Cardiac fibroblast (primary cell): ENCODE measurements at regions not wholly inside any gene's neighbourhood (a gene's known extent, or its start where the extent isn't known, plus 50 kb on each side); places are given as distances from the start of the nearest gene placed in this dataset.

ENCODE experiments used
- DNase-seq, 2 donors: peaks; one replicate each; pipeline versions ENCODE4 v3.0.0 to v3.0.0-alpha.2; 2010; ENCODE audit warnings: low read depth in 2 of 2
- H3K4me3 ChIP-seq, 2 donors: replicated peaks in 1 of 2; 1 replicate in 1 of 2; 2 replicates in 1 of 2; pipeline ENCODE4 v1.5.1; 2011; ENCODE audit warnings: low read depth in 2 of 2, low read length in 2 of 2, mild to moderate bottlenecking in 2 of 2, moderate library complexity in 1 of 2
- TF ChIP-seq, protein P1 (sequence below): IDR thresholded peaks from one replicate; pipeline ENCODE4 v1.5.1; 2011; ENCODE audit warnings: low read depth, mild to moderate bottlenecking, low read length, inconsistent platforms

DNA sequence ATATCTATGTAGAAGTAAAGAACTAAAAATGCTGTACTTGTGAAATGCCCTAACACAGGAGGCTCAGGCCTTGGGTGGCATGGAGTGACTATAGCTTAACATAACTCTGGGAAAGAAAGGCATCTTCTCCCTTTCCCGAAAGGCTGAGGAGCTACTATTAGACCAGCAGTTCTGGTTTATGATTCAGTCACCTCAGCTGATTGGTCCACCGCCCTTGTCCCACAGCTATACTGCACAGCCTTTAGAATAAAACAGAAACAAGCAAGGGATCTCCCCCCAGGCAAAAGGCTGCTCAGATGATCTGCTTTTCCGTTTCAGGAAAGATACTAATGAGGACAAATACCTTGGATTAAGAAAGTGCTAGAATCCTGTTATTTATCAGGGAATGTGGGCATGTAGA, 171.3 kb downstream of the SNCA start:
- TF ChIP-seq, protein P1, sequence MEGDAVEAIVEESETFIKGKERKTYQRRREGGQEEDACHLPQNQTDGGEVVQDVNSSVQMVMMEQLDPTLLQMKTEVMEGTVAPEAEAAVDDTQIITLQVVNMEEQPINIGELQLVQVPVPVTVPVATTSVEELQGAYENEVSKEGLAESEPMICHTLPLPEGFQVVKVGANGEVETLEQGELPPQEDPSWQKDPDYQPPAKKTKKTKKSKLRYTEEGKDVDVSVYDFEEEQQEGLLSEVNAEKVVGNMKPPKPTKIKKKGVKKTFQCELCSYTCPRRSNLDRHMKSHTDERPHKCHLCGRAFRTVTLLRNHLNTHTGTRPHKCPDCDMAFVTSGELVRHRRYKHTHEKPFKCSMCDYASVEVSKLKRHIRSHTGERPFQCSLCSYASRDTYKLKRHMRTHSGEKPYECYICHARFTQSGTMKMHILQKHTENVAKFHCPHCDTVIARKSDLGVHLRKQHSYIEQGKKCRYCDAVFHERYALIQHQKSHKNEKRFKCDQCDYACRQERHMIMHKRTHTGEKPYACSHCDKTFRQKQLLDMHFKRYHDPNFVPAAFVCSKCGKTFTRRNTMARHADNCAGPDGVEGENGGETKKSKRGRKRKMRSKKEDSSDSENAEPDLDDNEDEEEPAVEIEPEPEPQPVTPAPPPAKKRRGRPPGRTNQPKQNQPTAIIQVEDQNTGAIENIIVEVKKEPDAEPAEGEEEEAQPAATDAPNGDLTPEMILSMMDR, result no peak
- DNase-seq, result no peak

DNA sequence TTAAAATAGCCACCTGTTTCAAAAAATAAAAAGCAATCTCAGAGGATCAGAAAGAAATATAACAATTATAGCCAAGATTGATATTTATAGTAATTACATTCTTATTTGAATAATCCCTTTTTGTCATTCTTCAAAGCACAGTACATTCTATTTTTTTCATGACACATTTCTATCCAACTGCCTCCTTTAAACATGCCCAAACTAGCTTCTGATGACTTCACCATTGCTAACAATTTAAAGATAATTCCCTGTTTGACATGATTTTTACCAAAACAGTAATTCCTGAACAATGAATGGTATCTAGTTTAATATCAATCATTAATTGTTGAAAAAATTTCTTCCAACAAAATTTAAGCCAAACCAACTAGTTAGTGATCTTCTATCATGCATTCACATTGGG, 172.4 kb downstream of the SNCA start:
- TF ChIP-seq, protein P1, result no peak
- no peak overlapping the region for H3K4me3 ChIP-seq
- no peak for DNase-seq

More for the DNA sequence above, 171.3 kb downstream of the SNCA start:
- no peak overlapping the region for H3K4me3 ChIP-seq

DNA sequence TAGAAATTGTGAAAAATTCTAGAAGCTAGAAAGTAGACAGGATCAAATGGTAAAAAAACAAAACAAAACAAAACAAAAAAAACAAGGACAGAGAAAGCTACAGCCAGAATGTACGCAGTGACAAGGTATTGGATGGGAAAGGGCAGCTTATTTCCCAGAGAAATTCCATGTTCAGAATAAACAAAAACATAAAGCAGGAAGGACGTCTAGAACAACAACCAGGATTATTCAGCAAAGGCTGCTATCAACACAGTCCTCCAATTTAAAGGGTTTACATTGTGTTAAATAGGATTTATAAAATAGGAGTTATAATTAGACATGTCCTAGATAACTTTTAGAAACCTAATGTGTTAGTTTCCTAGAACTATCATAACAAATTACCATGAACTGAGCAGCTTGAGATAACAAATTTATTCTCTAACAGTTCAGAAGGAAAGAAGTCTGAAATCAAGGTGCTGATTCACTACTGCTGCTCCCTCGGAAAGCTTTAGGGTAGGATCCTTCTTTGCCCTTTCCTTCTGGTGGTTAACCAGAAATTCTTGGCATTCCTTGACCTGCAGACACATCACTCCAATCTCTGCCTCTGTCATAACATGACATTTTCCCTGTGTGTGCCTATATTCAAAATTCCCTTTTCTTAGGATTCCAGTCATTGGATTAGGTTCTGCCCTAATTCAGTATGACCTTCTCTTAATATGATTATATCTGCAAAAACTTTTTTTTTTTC, 175.6 kb downstream of the SNCA start:
- DNase-seq, result peak; percentile 33
- H3K4me3 ChIP-seq, result no peak overlapping the region
- TF ChIP-seq, protein P1, result no peak

DNA sequence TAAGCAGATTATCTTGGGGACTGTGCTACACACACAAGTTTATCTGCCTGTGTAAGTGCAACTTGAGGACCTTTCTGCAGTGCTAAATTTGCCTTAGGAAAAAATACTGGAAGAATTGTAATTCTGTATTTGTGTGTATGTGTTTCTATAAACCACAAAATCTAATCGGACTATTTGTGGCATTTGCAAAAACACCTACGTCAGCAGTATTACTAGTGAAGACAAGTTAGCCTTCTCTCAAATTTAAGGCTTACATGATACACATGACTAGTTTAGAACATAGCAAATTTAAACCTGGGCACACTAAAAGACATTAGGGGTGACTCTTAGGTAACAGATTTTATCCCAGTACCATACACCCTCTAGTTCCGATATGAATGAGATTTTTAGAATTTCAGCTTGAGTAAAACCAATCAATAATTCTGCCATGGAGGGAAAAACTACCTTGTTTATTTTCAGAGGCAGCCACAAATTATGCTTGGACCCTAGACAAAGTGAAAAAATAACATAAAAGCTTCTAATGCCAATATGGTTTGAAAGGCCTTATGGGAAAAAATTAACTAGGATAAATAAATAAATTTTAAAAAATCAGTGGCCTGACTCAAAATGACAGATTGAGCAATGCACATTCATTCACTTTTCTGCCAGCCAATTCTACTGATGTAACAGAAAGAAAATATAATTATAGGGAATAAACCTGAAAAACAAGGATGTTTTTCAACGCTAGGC, 176.4 kb downstream of the SNCA start:
- DNase-seq, result peak in 1 of 2 donors; percentile 1
- TF ChIP-seq, protein P1, result no peak
- H3K4me3 ChIP-seq, result no peak overlapping the region

DNA sequence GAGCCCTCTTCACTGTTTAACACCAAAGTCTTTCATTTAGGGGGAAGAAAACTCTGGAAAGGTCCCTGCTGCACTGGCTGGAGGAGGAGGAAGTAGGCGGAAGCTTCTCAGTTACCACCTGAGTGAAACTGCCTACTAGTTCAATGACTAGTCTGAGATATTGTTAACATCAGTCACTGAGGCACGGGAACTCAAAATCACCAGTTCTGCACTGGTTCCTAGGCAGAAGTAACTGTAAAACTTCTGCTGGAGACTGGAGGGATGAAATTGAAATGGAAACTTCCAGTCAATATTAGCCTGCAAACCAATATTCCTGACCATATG, 178.3 kb downstream of the SNCA start:
- no peak for DNase-seq
- no peak overlapping the region for H3K4me3 ChIP-seq
- TF ChIP-seq, protein P1, result no peak

DNA sequence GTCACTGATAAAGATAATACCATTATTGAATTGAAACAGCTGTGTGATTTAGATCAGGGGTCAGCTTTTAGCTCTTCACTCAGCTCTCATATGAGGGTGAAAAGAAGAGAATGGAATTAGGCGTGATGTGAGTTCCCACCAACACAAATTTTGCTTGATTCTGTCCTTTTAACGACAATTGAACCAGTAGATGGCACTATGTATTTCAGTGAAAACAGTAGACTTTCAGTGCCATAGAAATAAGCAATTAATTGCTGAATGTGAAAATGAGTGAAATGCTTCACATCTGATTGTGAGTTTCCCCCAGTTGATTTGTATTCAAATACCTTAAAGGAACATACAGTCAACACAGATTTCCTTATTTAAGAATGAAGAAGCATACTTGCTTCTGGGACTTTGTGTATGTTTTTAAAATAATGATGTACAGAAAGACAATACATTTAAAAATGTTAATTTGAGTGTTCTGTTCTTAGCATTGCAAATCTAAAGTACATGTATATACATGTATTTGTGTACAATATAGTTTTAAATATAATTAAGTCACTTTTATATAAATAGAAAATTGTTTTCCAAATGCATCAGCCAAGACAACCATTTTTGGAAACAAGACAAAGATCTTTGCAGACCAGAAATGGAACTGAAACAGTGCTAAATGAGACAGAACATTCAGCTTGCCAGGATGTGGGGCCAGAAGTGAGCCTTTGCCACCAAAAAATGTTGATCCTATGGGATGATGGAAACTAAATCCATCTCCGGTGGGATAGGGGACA, 178.8 kb downstream of the SNCA start:
- TF ChIP-seq, protein P1, result peak; percentile 31
- DNase-seq, result peak; percentile 32 to 63
- no peak overlapping the region for H3K4me3 ChIP-seq
